PC-9 (cell line): ENCODE measurements at regions not wholly inside any gene's neighbourhood (a gene's known extent, or its start where the extent isn't known, plus 50 kb on each side); places are given as distances from the start of the nearest gene placed in this dataset.

Experiments used
- CTCF ChIP-seq: fragments of 200-600 bp; sonication (generic); conservative IDR thresholded peaks from 2 replicates; pipeline ENCODE4 v1.6.1; 2017; ENCODE audit warnings: mixed run types, antibody characterized with exemption, mild to moderate bottlenecking, moderate library complexity
- EZH2 ChIP-seq: fragments of 200-600 bp; sonication (generic); IDR thresholded peaks from 2 replicates; pipeline ENCODE4 v1.8.0; 2017; ENCODE audit warnings: antibody characterized with exemption, low read depth

GRCh38 chr15:45747426-45747825, 112.6 kb downstream of the SQOR start:
- TF ChIP-seq CTCF: no peak
- TF ChIP-seq EZH2: no peak
